ENCODE measurements at regions not wholly inside any gene's neighbourhood (a gene's known extent, or its start where the extent isn't known, plus 50 kb on each side); places are given as distances from the start of the nearest gene placed in this dataset.

GRCh38 chr6:139556532-139556931 lies 182.1 kb upstream of the CITED2 start:
- TF ChIP-seq CTCF (IDR thresholded peaks at IDR 0.05; ENCODE audit: insufficient read depth, low read depth, low read length) (no peak), EZH2 (IDR thresholded peaks at IDR 0.05; ENCODE audit: insufficient read depth, low read length) (no peak)
